HCT116 (cell line): ENCODE measurements at regions not wholly inside any gene's neighbourhood (a gene's known extent, or its start where the extent isn't known, plus 50 kb on each side); places are given as distances from the start of the nearest gene placed in this dataset.

Source experiments
- CTCF ChIP-seq, 3 experiments: fragments of 200-600 bp in 1 of 3; sonication (generic) in 1 of 3; IDR thresholded peaks in 2 of 3; conservative IDR thresholded peaks in 1 of 3; 2 replicates each; pipeline ENCODE4 v1.5.1; 2012 to 2017; ENCODE audit warnings: low read depth in 2 of 3, low read length in 2 of 3, antibody characterized with exemption in 1 of 3, borderline replicate concordance in 1 of 3, control low read depth in 1 of 3, mild to moderate bottlenecking in 1 of 3, mixed read lengths in 1 of 3, mixed run types in 1 of 3, moderate library complexity in 1 of 3; ENCODE audit not compliant: insufficient read depth in 1 of 3
- ELF1 ChIP-seq: IDR thresholded peaks from 2 replicates; pipeline ENCODE4 v1.6.1; 2012; ENCODE audit warnings: low read depth, borderline replicate concordance
- RAD21 ChIP-seq: IDR thresholded peaks from 2 replicates; pipeline ENCODE4 v1.6.1; 2012; ENCODE audit warnings: low read depth, mild to moderate bottlenecking
- SIN3A ChIP-seq: IDR thresholded peaks from 2 replicates; pipeline ENCODE4 v1.6.1; 2012; ENCODE audit warnings: low read depth

DNA sequence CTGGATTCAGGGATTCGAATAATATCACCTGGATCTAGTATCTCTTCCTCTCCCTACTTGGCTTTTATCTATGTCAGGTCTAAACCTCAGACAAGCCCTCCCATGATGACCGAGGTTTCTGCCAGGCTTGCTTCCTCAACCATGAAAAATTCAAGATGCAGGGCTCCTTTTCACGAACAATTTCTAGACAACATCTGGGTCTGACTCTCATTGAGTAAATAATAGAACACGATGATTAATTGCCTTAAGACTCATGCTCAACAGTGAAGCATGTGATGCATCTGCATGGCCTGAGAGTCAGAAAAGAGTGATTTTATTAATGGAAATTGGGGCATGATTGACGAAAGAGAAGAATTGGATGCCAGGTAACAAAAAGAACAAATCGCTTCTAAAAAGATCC is 277.2 kb upstream of the ZNF608 start:
- no peak for TF ChIP-seq CTCF (IDR thresholded peaks at IDR 0.05 in 2 of 3, conservative IDR thresholded peaks at IDR 0.05 in 1 of 3; ENCODE audit: borderline replicate concordance in 1 of 3, insufficient read depth in 1 of 3, low read depth in 2 of 3, low read length in 2 of 3)
- no peak for TF ChIP-seq SIN3A
- no peak for TF ChIP-seq RAD21
- TF ChIP-seq ELF1 = no peak
